ENCODE measurements at regions not wholly inside any gene's neighbourhood (a gene's known extent, or its start where the extent isn't known, plus 50 kb on each side); places are given as distances from the start of the nearest gene placed in this dataset.
"Not testable (repeated sequence)": the region's sequence is repeated elsewhere in the genome, so short reads cannot be mapped to it uniquely, and the experiment has no call there.

DNA sequence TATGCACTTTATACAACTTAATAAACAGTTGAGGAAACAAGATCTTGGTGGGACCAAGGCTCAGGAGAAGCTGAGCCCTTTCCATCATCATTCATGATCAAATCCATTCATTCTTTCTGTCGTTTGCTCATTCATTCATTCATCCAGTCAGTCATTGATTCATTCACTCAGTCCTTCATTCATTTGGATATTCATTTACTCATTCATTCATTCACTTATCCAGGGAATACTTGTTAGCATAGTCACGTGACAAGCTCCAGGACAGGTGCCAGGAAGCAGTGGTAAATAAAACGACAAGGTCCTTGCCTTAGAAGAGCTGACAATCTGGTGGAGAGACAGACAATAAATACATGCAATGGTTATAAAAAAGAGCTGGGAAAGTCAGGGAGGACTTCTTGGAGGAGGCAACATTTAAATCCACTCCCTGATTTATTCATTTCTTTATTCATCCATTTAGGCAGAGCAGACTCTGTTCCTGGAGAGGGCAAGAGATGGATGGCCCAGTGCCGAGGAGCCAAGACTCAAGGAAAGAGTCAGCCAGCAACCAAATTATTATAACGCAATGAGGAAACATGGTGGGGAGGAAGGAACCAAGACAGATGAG, 74.1 kb upstream of the CASZ1 start:
- no peak for DNase-seq
- POLR2A ChIA-PET = no interaction called here

DNA sequence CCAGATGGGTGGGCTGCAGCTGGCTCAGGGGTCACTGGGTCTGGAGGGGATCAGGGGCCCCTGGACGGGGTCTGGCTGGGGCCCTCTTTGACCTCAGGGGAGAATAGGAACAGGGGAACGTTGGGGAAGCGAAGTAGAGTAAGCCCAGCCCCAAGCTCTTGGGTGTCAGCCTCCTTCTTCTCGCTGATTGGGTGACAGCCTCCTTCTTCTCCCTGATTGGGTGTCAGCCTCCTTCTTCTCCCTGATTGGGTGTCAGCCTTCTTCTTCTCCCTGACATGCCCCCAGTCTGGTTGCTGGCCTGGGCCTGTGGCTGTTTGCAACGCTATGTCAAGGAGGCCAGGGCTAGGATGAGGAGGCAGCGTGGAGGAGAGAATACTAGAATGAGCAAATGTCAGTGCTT, 76.7 kb upstream of the CASZ1 start:
- DNase-seq (no peak), ATAC-seq (no peak)
- Mint-ChIP-seq H3K9me3 (ENCODE audit: insufficient read depth) (no peaks in the 10 kb centered on the region), H3K27me3 (ENCODE audit: low read depth) (peaks cover 19% of the 10 kb centered on the region), H3K4me1 (ENCODE audit: low read depth) (no peaks in the 10 kb centered on the region), H3K4me3 (no peak overlapping the region), H3K27ac (no peak overlapping the region), H3K36me3 (ENCODE audit: low read depth) (no peaks in the 10 kb centered on the region)
- ChIA-PET POLR2A (no interaction called here), CTCF (no interaction called here)

More for the DNA sequence above, 74.1 kb upstream of the CASZ1 start:
- Mint-ChIP-seq H3K4me1 (ENCODE audit: low read depth) (peaks cover 13% of the 10 kb centered on the region), H3K27ac (no peak overlapping the region), H3K27me3 (ENCODE audit: low read depth) (peaks cover 37% of the 10 kb centered on the region), H3K4me3 (no peak overlapping the region), H3K9me3 (ENCODE audit: insufficient read depth) (no peaks in the 10 kb centered on the region), H3K36me3 (ENCODE audit: low read depth) (no peaks in the 10 kb centered on the region)
- CTCF ChIA-PET = interaction anchor here (1.4 to 3.0 kb wide), 2 partner anchors 39 to 376 kb away, joined by 3 to 20 read pairs; no protein-coding TSS in a partner anchor
- ATAC-seq = no peak

GRCh38 chr1:10874351-10874750, 77.9 kb upstream of the CASZ1 start:
- Mint-ChIP-seq H3K27ac (no peak overlapping the region), H3K4me1 (ENCODE audit: low read depth) (no peaks in the 10 kb centered on the region), H3K4me3 (no peak overlapping the region), H3K9me3 (ENCODE audit: insufficient read depth) (no peaks in the 10 kb centered on the region), H3K36me3 (ENCODE audit: low read depth) (no peaks in the 10 kb centered on the region), H3K27me3 (ENCODE audit: low read depth) (peaks cover 10% of the 10 kb centered on the region)
- DNase-seq = no peak
- ChIA-PET CTCF (no interaction called here), POLR2A (no interaction called here)
- no peak for ATAC-seq

DNA sequence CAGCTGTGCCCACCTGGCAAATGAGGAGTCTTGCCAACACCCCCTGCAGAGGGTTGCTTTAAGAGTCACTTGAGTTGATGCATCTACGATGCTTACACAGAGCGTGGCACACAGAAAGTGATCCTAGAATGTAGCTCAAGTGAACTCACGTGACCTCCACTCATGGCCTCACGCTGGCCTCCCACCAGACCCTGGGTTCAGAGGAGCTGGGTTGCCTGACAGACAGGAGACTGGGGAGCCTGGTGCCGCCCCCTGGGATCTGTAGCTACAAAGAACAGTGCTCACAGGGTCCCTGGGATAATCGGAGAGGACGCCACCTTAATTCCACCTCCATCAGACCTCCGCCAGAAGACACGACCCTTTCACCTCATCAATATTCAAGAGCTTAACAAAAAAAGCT, 81.4 kb upstream of the CASZ1 start:
- ATAC-seq = no peak
- Mint-ChIP-seq H3K27me3 (ENCODE audit: low read depth) (peaks cover 4% of the 10 kb centered on the region), H3K4me1 (ENCODE audit: low read depth) (no peaks in the 10 kb centered on the region), H3K9me3 (ENCODE audit: insufficient read depth) (no peaks in the 10 kb centered on the region), H3K36me3 (ENCODE audit: low read depth) (no peaks in the 10 kb centered on the region), H3K27ac (no peak overlapping the region), H3K4me3 (no peak overlapping the region)
- ChIA-PET CTCF (interaction anchor here (1.0 to 1.3 kb wide), 2 partner anchors 11 to 370 kb away, joined by 3 to 5 read pairs; no protein-coding TSS in a partner anchor), POLR2A (no interaction called here)
- no peak for DNase-seq

DNA sequence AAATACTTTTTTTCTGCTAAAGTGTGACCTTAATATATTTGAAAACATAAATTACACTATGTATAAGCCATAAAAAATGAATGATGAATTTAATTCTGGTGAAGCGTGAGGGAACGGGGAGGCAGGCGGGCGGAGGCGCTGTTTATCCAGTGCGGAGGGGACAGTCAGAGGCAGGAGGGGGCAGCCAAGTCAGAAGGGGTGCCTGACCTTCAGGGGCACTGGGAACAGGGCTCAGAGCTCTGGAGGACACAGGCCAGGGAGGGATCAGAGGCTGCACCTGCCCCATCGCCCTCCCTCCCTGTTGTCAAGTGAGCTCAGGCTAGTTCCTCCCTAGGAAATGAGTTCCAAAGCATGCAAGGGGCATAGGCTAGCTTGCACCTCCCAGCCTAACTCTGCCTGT, 82.0 kb upstream of the CASZ1 start:
- Mint-ChIP-seq H3K27me3 (ENCODE audit: low read depth) (peaks cover 4% of the 10 kb centered on the region), H3K36me3 (ENCODE audit: low read depth) (no peaks in the 10 kb centered on the region), H3K4me3 (no peak overlapping the region), H3K4me1 (ENCODE audit: low read depth) (no peaks in the 10 kb centered on the region), H3K27ac (no peak overlapping the region), H3K9me3 (ENCODE audit: insufficient read depth) (no peaks in the 10 kb centered on the region)
- ChIA-PET POLR2A (no interaction called here), CTCF (interaction anchor here (1.0 to 1.3 kb wide), 2 partner anchors 11 to 371 kb away, joined by 3 to 5 read pairs; no protein-coding TSS in a partner anchor)
- no peak for DNase-seq
- ATAC-seq = no peak

- no peak overlapping the region for H3K27ac Mint-ChIP-seq
- no peak for ATAC-seq
- H3K27me3 Mint-ChIP-seq (ENCODE audit: low read depth) = peaks cover 4% of the 10 kb centered on the region
- DNase-seq = no peak
- H3K9me3 Mint-ChIP-seq (ENCODE audit: insufficient read depth) = no peaks in the 10 kb centered on the region
- ChIA-PET POLR2A (no interaction called here), CTCF (interaction anchor here (0.9 kb wide), 1 partner anchor 386 kb away, joined by 3 read pairs; no protein-coding TSS in a partner anchor)
- H3K4me3 Mint-ChIP-seq = no peak overlapping the region
- no peaks in the 10 kb centered on the region for H3K36me3 Mint-ChIP-seq (ENCODE audit: low read depth)
- no peaks in the 10 kb centered on the region for H3K4me1 Mint-ChIP-seq (ENCODE audit: low read depth)
Observed at GRCh38 chr1:10880063-10880462, 83.6 kb upstream of the CASZ1 start.

DNA sequence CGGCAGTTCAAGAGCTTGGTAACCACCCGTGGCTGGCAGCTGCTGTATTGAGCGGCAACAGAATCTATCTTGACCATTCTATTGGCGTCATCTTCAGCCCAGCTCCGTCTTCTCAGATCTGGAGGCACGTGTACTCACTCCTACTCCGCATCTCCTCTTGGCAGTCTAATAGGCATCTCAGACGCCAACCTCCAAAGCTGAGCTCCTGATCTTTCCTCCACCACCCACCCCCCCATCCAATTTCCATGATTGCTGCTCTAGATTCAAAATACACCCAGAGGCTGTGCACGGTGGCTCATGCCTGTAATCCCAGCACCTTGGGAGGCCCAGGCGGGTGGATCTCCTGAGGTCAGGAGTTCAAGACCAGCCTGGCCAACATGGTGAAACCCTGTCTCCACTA, 84.6 kb upstream of the CASZ1 start:
- ChIA-PET CTCF (interaction anchor here (0.9 kb wide), 1 partner anchor 387 kb away, joined by 3 read pairs; no protein-coding TSS in a partner anchor), POLR2A (no interaction called here)
- ATAC-seq = no peak
- Mint-ChIP-seq H3K27ac (no peak overlapping the region), H3K36me3 (ENCODE audit: low read depth) (no peaks in the 10 kb centered on the region), H3K4me1 (ENCODE audit: low read depth) (no peaks in the 10 kb centered on the region), H3K27me3 (ENCODE audit: low read depth) (peaks cover 6% of the 10 kb centered on the region), H3K9me3 (ENCODE audit: insufficient read depth) (no peaks in the 10 kb centered on the region), H3K4me3 (no peak overlapping the region)
- no peak for DNase-seq

GRCh38 chr1:10882069-10882468, 85.6 kb upstream of the CASZ1 start:
- H3K9me3 Mint-ChIP-seq (ENCODE audit: insufficient read depth) = no peaks in the 10 kb centered on the region
- H3K36me3 Mint-ChIP-seq (ENCODE audit: low read depth) = no peaks in the 10 kb centered on the region
- no peak for ATAC-seq

GRCh38 chr1:10887032-10887431, 90.6 kb upstream of the CASZ1 start:
- ATAC-seq; H3K36me3 Mint-ChIP-seq (ENCODE audit: low read depth); DNase-seq; H3K4me1 Mint-ChIP-seq (ENCODE audit: low read depth); H3K4me3 Mint-ChIP-seq; H3K27ac Mint-ChIP-seq; POLR2A ChIA-PET; H3K9me3 Mint-ChIP-seq (ENCODE audit: insufficient read depth): not testable (repeated sequence)
- CTCF ChIA-PET = interaction anchor here (1.0 kb wide), 1 partner anchor 356 kb away, joined by 3 read pairs; no protein-coding TSS in a partner anchor
- H3K27me3 Mint-ChIP-seq (ENCODE audit: low read depth) = peaks cover 42% of the 10 kb centered on the region

More at GRCh38 chr1:10882069-10882468, 85.6 kb upstream of the CASZ1 start:
- Mint-ChIP-seq H3K27me3 (ENCODE audit: low read depth) (peaks cover 13% of the 10 kb centered on the region), H3K27ac (no peak overlapping the region), H3K4me1 (ENCODE audit: low read depth) (no peaks in the 10 kb centered on the region), H3K4me3 (no peak overlapping the region)
- POLR2A ChIA-PET = no interaction called here
- CTCF ChIA-PET = interaction anchor here (0.7 kb wide), 1 partner anchor 74 kb away, joined by 3 read pairs; no protein-coding TSS in a partner anchor
- DNase-seq = no peak

DNA sequence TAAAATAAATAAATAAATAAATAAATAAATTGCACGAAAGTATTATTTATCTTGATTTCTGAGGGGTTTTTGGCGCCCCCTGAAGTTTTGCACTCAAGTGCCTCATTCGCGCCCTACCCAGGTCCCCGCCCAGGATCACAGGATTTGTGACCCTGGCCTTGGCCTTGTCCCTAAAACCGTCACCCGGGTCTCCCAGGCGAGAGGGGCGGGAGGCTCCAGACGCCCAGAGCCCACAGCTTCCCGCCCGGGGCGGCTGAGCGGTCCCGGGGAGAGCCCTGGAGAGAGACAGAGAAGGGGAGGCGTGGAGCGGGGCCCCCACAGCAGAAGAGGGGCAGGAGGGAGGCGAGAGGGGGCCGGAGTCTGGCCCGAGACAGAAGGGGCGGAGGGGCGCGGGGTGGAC, 91.8 kb upstream of the CASZ1 start:
- POLR2A ChIA-PET = no interaction called here
- Mint-ChIP-seq H3K27ac (no peak overlapping the region), H3K36me3 (ENCODE audit: low read depth) (no peaks in the 10 kb centered on the region), H3K9me3 (ENCODE audit: insufficient read depth) (no peaks in the 10 kb centered on the region), H3K4me1 (ENCODE audit: low read depth) (peaks cover 2% of the 10 kb centered on the region), H3K27me3 (ENCODE audit: low read depth) (peaks cover 46% of the 10 kb centered on the region), H3K4me3 (no peak overlapping the region)
- ATAC-seq = no peak
- CTCF ChIA-PET = no interaction called here
- no peak for DNase-seq

DNA sequence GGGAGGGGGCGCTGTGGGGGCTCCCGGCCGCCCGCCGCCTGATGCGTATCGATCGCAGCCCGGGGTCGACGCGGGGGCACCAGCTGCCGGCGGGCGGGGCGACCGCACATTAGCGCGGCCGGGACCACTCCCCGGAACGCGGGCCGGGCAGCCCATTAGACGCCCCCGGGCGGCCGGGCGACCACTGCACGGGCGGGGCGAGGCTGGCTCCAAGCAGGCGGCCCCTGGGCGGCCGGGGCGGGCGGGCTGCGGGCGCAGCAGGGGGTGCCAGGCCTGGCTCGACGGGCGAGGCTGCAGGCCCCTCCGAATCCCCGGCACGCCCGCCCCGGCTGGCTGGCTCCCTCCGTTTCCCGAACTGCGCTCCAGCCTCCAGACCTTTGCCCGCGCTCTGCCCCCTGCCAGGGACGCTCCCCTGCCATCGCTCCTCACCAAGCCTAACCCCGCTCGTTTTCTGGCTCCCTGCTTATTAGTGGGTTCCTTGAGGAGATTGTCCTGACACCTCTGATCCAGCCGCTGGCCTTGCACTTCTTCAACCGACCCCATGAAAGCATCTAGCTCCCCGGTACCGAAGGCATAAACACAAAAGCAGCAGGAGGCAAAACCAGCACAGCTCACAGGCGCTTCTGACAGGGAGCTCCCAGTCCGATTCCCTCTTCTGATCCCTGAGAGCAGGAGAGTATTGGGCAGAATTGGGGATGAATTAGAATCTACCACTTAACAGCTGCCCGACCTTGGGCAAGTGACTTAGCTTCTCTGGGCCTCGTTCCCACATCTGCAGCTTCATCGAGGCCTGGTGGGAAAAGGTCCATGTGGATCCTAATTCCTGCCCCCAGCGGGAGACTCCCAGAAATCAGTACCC, 92.6 kb upstream of the CASZ1 start:
- DNase-seq = no peak
- no peak for ATAC-seq
- ChIA-PET CTCF (no interaction called here), POLR2A (no interaction called here)
- no peaks in the 10 kb centered on the region for H3K36me3 Mint-ChIP-seq (ENCODE audit: low read depth)
- no peaks in the 10 kb centered on the region for H3K9me3 Mint-ChIP-seq (ENCODE audit: insufficient read depth)
- peaks cover 2% of the 10 kb centered on the region for H3K4me1 Mint-ChIP-seq (ENCODE audit: low read depth)
- H3K27me3 Mint-ChIP-seq (ENCODE audit: low read depth) = peaks cover 46% of the 10 kb centered on the region
- H3K4me3 Mint-ChIP-seq = no peak overlapping the region
- no peak overlapping the region for H3K27ac Mint-ChIP-seq

DNA sequence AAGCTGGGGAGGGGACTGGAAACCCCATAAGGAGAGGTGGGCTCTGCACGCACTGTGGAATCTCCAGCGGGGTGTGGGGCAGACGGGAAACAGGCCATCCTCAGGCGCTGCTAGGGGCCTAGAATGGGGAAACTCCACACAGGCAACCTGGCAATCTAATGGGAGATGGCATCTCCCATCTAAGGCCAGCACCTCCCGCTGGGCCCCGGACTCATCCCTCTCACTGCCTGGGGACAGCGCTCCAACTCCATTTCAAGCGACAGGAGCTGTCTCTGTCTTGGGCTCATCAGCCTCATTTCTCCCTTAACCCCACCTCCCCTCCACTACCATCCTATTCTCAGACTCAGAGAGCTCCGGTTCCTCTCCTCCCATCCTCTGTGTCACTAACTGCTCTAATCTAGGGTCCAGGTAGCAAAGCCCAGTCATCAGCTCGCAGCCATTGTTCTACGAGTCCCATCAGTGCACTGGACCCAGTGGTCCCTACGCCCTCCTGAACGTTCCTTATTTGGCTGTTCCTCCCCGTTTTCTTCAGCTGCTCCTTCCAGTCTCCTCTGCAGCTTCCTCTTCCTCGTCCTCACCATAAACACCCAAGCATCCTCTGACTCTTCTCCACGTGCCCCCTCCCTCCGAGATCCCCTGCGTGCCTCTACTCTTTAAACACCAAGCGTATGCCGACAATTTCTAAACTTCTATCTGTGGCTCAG, 93.4 kb upstream of the CASZ1 start:
- H3K27ac Mint-ChIP-seq = no peak overlapping the region
- ChIA-PET CTCF (interaction anchor here (0.7 kb wide), 1 partner anchor 28 kb away, joined by 3 read pairs; no protein-coding TSS in a partner anchor), POLR2A (no interaction called here)
- no peak for DNase-seq
- peaks cover 2% of the 10 kb centered on the region for H3K4me1 Mint-ChIP-seq (ENCODE audit: low read depth)
- no peak overlapping the region for H3K4me3 Mint-ChIP-seq
- H3K9me3 Mint-ChIP-seq (ENCODE audit: insufficient read depth) = no peaks in the 10 kb centered on the region
- peaks cover 46% of the 10 kb centered on the region for H3K27me3 Mint-ChIP-seq (ENCODE audit: low read depth)
- ATAC-seq = no peak
- H3K36me3 Mint-ChIP-seq (ENCODE audit: low read depth) = no peaks in the 10 kb centered on the region

Measured in activated CD8-positive, alpha-beta T cell treated with anti-CD3 and anti-CD28 coated beads, Interleukin-2, amount 10 ng/mL, durations not matched to agents 7 days and 5 days (primary cell).